Activated CD8-positive, alpha-beta T cell treated with anti-CD3 and anti-CD28 coated beads for 36 hours (primary cell): ENCODE measurements at regions not wholly inside any gene's neighbourhood (a gene's known extent, or its start where the extent isn't known, plus 50 kb on each side); places are given as distances from the start of the nearest gene placed in this dataset.

Experiments used
- ATAC-seq: fragments of 200-7000 bp; cut with Tn5 transposase; one replicate; pipeline ENCODE4 v1.10.0; 2021; ENCODE audit warnings: mild to moderate bottlenecking, moderate library complexity
- CTCF ChIA-PET: fragments of 350-600 bp; sonication (Branson Sonifier 250); formaldehyde crosslinking; loops from one replicate; lab custom pipeline; 2021; ENCODE audit warnings: antibody characterized with exemption; lab: Charles Lee
- POLR2A ChIA-PET: fragments of 350-600 bp; sonication (Branson Sonifier 250); formaldehyde crosslinking; loops from one replicate; lab custom pipeline; 2021; ENCODE audit warnings: antibody characterized with exemption; lab: Charles Lee
- DNase-seq: peaks from one replicate; pipeline ENCODE4 v3.0.0-alpha.2; 2020
- H3K27ac Mint-ChIP-seq: one replicate; pipeline ENCODE4 v1.8.0; 2021; ENCODE audit warnings: mild to moderate bottlenecking, mixed read lengths
- H3K27me3 Mint-ChIP-seq: one replicate; pipeline ENCODE4 v1.8.0; 2021; ENCODE audit warnings: mixed read lengths
- H3K36me3 Mint-ChIP-seq: one replicate; pipeline ENCODE4 v1.8.0; 2021; ENCODE audit warnings: low read depth, mixed read lengths
- H3K4me1 Mint-ChIP-seq: one replicate; pipeline ENCODE4 v1.8.0; 2021; ENCODE audit warnings: low read depth, mixed read lengths
- H3K4me3 Mint-ChIP-seq: one replicate; pipeline ENCODE4 v1.8.0; 2021; ENCODE audit warnings: mild to moderate bottlenecking, moderate library complexity, mixed read lengths
- H3K9me3 Mint-ChIP-seq: one replicate; pipeline ENCODE4 v1.8.0; 2021; ENCODE audit warnings: mixed read lengths
- intact Hi-C: fragments of 100-400 bp; cut with micrococcal nuclease; formaldehyde crosslinking; loops from one replicate; pipeline ENCODE4 v1.10.0; 2022
- TF ChIP-seq, protein P1 (sequence below): fragments of 200-600 bp; IDR thresholded peaks from one replicate; pipeline ENCODE4 v1.8.0; 2022; ENCODE audit warnings: antibody characterized with exemption, mild to moderate bottlenecking

DNA sequence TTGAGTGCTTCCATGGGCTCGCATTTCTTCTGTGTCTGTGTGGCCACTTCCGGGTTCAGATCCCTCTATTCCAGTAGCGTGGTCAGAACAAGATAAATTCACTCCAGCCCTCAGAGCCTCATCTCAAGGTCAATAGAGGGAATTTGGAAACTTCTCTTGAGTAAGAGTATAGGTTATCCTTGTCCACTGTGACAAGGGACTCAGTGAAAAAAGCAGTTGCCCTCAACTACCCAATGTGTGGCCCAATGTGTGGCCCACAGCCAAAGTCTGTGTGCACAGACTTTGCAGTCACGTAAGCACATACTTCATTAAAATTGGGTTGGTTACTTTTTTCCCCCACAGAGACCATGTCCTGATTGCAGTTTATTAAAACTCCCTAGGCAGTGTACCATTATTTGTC lies 305.6 kb upstream of the SEMA6D start:
- TF ChIP-seq, protein P1, sequence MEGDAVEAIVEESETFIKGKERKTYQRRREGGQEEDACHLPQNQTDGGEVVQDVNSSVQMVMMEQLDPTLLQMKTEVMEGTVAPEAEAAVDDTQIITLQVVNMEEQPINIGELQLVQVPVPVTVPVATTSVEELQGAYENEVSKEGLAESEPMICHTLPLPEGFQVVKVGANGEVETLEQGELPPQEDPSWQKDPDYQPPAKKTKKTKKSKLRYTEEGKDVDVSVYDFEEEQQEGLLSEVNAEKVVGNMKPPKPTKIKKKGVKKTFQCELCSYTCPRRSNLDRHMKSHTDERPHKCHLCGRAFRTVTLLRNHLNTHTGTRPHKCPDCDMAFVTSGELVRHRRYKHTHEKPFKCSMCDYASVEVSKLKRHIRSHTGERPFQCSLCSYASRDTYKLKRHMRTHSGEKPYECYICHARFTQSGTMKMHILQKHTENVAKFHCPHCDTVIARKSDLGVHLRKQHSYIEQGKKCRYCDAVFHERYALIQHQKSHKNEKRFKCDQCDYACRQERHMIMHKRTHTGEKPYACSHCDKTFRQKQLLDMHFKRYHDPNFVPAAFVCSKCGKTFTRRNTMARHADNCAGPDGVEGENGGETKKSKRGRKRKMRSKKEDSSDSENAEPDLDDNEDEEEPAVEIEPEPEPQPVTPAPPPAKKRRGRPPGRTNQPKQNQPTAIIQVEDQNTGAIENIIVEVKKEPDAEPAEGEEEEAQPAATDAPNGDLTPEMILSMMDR: no peak
- Mint-ChIP-seq H3K27me3 (peaks cover 4% of the 10 kb centered on the region), H3K36me3 (no peaks in the 10 kb centered on the region), H3K27ac (no peak overlapping the region), H3K4me1 (no peaks in the 10 kb centered on the region), H3K9me3 (no peaks in the 10 kb centered on the region), H3K4me3 (no peak overlapping the region)
- POLR2A ChIA-PET: no interaction called here
- ATAC-seq (no peak), DNase-seq (no peak)
- CTCF ChIA-PET: no interaction called here
- intact Hi-C loops: no loop called here

DNA sequence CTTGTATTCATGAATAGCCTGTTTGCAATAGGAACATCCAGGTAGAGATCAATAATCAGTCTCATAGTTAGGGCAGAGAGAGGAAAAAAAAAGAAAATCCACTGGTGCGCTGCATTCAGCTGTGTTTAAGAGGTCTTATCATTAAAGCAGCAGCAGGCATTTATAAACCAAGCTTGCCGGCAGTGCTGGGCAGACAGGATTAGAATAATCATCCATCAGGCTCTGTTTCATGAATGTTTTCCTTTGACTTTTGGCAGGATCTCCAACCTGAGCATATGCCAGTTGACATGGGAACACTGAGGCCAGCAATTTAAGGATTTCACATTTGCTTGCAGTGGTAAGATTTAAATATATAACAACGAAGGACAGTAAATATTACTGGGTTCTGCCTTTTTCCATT lies 305.2 kb upstream of the SEMA6D start:
- intact Hi-C loops: no loop called here
- Mint-ChIP-seq H3K27ac (no peak overlapping the region), H3K36me3 (no peaks in the 10 kb centered on the region), H3K4me3 (no peak overlapping the region), H3K27me3 (peaks cover 4% of the 10 kb centered on the region), H3K4me1 (no peaks in the 10 kb centered on the region), H3K9me3 (no peaks in the 10 kb centered on the region)
- DNase-seq (no peak), ATAC-seq (no peak)
- TF ChIP-seq, protein P1: no peak
- CTCF ChIA-PET: no interaction called here
- POLR2A ChIA-PET: no interaction called here

DNA sequence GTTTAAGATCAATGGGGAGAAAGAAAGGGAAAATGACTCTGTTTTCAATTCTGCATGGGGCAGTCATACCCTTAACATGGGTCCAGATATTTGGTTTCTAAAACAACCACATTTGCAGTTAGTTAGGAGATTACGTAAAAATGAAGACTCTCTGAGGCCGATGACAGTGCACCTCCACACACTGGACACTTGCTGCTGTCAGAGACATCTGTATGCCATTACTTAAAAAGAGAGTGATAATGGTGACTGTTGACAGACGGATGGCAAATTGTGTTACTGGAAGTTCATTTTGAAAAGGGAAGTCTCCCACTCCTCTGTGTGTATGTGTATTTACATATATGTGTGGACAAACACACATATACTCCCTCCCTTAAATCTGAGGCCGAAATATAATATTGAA lies 304.5 kb upstream of the SEMA6D start:
- ChIA-PET POLR2A (no interaction called here), CTCF (no interaction called here)
- H3K36me3 Mint-ChIP-seq: no peaks in the 10 kb centered on the region
- no peaks in the 10 kb centered on the region for H3K9me3 Mint-ChIP-seq
- no peak for DNase-seq
- no peak overlapping the region for H3K27ac Mint-ChIP-seq
- H3K4me3 Mint-ChIP-seq: no peak overlapping the region
- TF ChIP-seq, protein P1: no peak
- no peaks in the 10 kb centered on the region for H3K4me1 Mint-ChIP-seq
- intact Hi-C loops: no loop called here
- peaks cover 4% of the 10 kb centered on the region for H3K27me3 Mint-ChIP-seq
- no peak for ATAC-seq

DNA sequence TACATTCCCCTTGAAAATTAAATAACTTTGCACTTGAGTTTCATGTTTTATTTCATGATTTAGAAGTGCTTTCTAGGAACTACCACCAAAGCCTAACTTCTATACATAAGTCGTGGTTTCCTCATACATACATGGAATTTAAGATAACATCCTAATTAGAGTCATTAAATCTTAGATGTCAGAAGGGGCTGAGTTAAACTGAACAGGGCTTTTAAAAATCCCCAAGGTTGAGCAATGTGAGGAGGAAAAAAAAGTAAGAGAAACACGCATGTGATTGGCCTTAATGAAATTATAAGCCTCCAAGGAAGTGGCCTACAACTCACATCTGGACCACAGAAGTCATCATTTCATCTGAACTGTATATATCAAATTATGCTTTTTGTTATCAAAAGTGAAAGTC lies 303.1 kb upstream of the SEMA6D start:
- H3K27ac Mint-ChIP-seq: no peak overlapping the region
- ATAC-seq (no peak), DNase-seq (no peak)
- TF ChIP-seq, protein P1: no peak
- no peaks in the 10 kb centered on the region for H3K9me3 Mint-ChIP-seq
- H3K27me3 Mint-ChIP-seq: peaks cover 4% of the 10 kb centered on the region
- no peak overlapping the region for H3K4me3 Mint-ChIP-seq
- POLR2A ChIA-PET: no interaction called here
- no peaks in the 10 kb centered on the region for H3K36me3 Mint-ChIP-seq
- CTCF ChIA-PET: no interaction called here
- intact Hi-C loops: no loop called here
- no peaks in the 10 kb centered on the region for H3K4me1 Mint-ChIP-seq

DNA sequence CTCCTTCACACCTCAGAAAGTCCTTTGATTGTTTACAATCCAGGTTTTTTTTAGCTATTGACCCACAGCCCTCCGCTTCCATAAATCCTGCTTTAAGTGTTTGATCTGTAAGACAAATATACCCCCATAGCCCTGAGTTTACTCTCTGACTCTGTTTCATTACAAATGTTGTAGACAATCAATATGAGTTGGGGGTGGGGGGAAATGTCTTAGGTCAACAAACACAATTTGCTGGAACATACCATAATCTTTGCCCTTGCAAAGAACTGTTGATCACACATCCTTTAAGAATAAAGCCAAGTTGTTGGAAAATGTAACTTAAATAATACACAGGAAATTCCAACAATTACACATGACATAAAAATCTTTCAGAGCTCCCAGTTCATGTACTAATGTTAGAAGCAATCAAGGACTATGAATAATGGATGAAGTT lies 301.8 kb upstream of the SEMA6D start:
- ATAC-seq: no peak
- POLR2A ChIA-PET: no interaction called here
- Mint-ChIP-seq H3K27ac (no peak overlapping the region), H3K9me3 (no peaks in the 10 kb centered on the region), H3K27me3 (peaks cover 4% of the 10 kb centered on the region), H3K4me3 (no peak overlapping the region), H3K4me1 (no peaks in the 10 kb centered on the region), H3K36me3 (no peaks in the 10 kb centered on the region)
- CTCF ChIA-PET: no interaction called here
- intact Hi-C loops: no loop called here
- DNase-seq: no peak
- TF ChIP-seq, protein P1: no peak
